ENCODE measurements at regions not wholly inside any gene's neighbourhood (a gene's known extent, or its start where the extent isn't known, plus 50 kb on each side); places are given as distances from the start of the nearest gene placed in this dataset.

- DNase-seq, result no peak
These were observed 209.7 kb downstream of the GADD45G start for GRCh38 chr9:89814340-89815040.

GRCh38 chr9:89815061-89815902 is 210.5 kb downstream of the GADD45G start:
- no peak for DNase-seq

GRCh38 chr9:89815903-89816573 is 211.2 kb downstream of the GADD45G start:
- no peak for DNase-seq

GRCh38 chr9:89817151-89817950 is 212.5 kb downstream of the GADD45G start:
- no peak for DNase-seq

GRCh38 chr9:89820337-89820736 is 215.5 kb downstream of the GADD45G start:
- no peak for DNase-seq

- no peak for DNase-seq
These were observed 216.3 kb downstream of the GADD45G start for GRCh38 chr9:89821081-89821480.

- DNase-seq, result no peak
These were observed 218.2 kb downstream of the GADD45G start for GRCh38 chr9:89822996-89823395.

GRCh38 chr9:89825669-89826068 is 220.9 kb downstream of the GADD45G start:
- no peak for DNase-seq

GRCh38 chr9:89826186-89826585 is 221.4 kb downstream of the GADD45G start:
- no peak for DNase-seq

- DNase-seq, result no peak
These were observed 224.5 kb downstream of the GADD45G start for GRCh38 chr9:89829346-89829745.

GRCh38 chr9:89835666-89836065 is 230.9 kb downstream of the GADD45G start:
- no peak for DNase-seq

- no peak for DNase-seq
These were observed 232.5 kb downstream of the GADD45G start for GRCh38 chr9:89837162-89837933.

GRCh38 chr9:89837934-89838310 is 233.1 kb downstream of the GADD45G start:
- DNase-seq, result no peak

- no peak for DNase-seq
These were observed 233.8 kb downstream of the GADD45G start for GRCh38 chr9:89838621-89839020.

GRCh38 chr9:89839449-89839848 is 234.6 kb downstream of the GADD45G start:
- DNase-seq, result no peak

GRCh38 chr9:89839952-89840351 is 235.1 kb downstream of the GADD45G start:
- no peak for DNase-seq

- no peak for DNase-seq
These were observed 236.6 kb downstream of the GADD45G start for GRCh38 chr9:89841456-89841855.

GRCh38 chr9:89842267-89842768 is 237.5 kb downstream of the GADD45G start:
- no peak for DNase-seq

- DNase-seq, result no peak
These were observed 238.3 kb downstream of the GADD45G start for GRCh38 chr9:89843074-89843473.

GRCh38 chr9:89843591-89843990 is 238.8 kb downstream of the GADD45G start:
- DNase-seq, result no peak

GRCh38 chr9:89844075-89844474 is 239.3 kb downstream of the GADD45G start:
- no peak for DNase-seq

- DNase-seq, result no peak
These were observed 239.7 kb downstream of the GADD45G start for GRCh38 chr9:89844535-89844934.

All from NCI-H1105 (cell line).